ENCODE measurements at regions not wholly inside any gene's neighbourhood (a gene's known extent, or its start where the extent isn't known, plus 50 kb on each side); places are given as distances from the start of the nearest gene placed in this dataset.

- no peak overlapping the region for H3K27ac Mint-ChIP-seq
- no peak for DNase-seq (ENCODE audit: low spot score in 2 of 2)
- no peaks in the 10 kb centered on the region for H3K4me1 Mint-ChIP-seq
- no peak for ATAC-seq (ENCODE audit: low read depth)
- no peaks in the 10 kb centered on the region for H3K36me3 Mint-ChIP-seq
- H3K9me3 Mint-ChIP-seq: peaks cover 9% of the 10 kb centered on the region
- no peak overlapping the region for H3K4me3 Mint-ChIP-seq
- H3K27me3 Mint-ChIP-seq: no peaks in the 10 kb centered on the region
Measured at GRCh38 chr2:118699447-118700175, 147.8 kb downstream of the EN1 start.

GRCh38 chr2:118698564-118698963, 148.9 kb downstream of the EN1 start:
- Mint-ChIP-seq H3K27ac (no peak overlapping the region), H3K9me3 (peaks cover 7% of the 10 kb centered on the region), H3K4me3 (no peak overlapping the region), H3K36me3 (no peaks in the 10 kb centered on the region), H3K4me1 (no peaks in the 10 kb centered on the region), H3K27me3 (no peaks in the 10 kb centered on the region)
- DNase-seq (ENCODE audit: low spot score in 2 of 2) (no peak), ATAC-seq (ENCODE audit: low read depth) (no peak)

GRCh38 chr2:118697781-118698180, 149.7 kb downstream of the EN1 start:
- Mint-ChIP-seq H3K36me3 (no peaks in the 10 kb centered on the region), H3K27me3 (no peaks in the 10 kb centered on the region), H3K27ac (no peak overlapping the region), H3K4me3 (no peak overlapping the region), H3K9me3 (peaks cover 7% of the 10 kb centered on the region), H3K4me1 (no peaks in the 10 kb centered on the region)
- DNase-seq (ENCODE audit: low spot score in 2 of 2): no peak
- no peak for ATAC-seq (ENCODE audit: low read depth)

GRCh38 chr2:118696786-118697465, 150.5 kb downstream of the EN1 start:
- no peak overlapping the region for H3K27ac Mint-ChIP-seq

GRCh38 chr2:118693287-118693822, 154.1 kb downstream of the EN1 start:
- H3K4me1 Mint-ChIP-seq: no peaks in the 10 kb centered on the region
- no peak overlapping the region for H3K27ac Mint-ChIP-seq
- H3K27me3 Mint-ChIP-seq: no peaks in the 10 kb centered on the region
- H3K9me3 Mint-ChIP-seq: peaks cover 12% of the 10 kb centered on the region
- DNase-seq (ENCODE audit: low spot score in 2 of 2) (no peak), ATAC-seq (ENCODE audit: low read depth) (no peak)
- H3K4me3 Mint-ChIP-seq: no peak overlapping the region
- H3K36me3 Mint-ChIP-seq: no peaks in the 10 kb centered on the region

More at GRCh38 chr2:118696786-118697465, 150.5 kb downstream of the EN1 start:
- no peak for ATAC-seq (ENCODE audit: low read depth)
- Mint-ChIP-seq H3K9me3 (peaks cover 7% of the 10 kb centered on the region), H3K27me3 (no peaks in the 10 kb centered on the region), H3K36me3 (no peaks in the 10 kb centered on the region), H3K4me3 (no peak overlapping the region), H3K4me1 (no peaks in the 10 kb centered on the region)
- DNase-seq (ENCODE audit: low spot score in 2 of 2): no peak

GRCh38 chr2:118689874-118690273, 157.6 kb downstream of the EN1 start:
- H3K9me3 Mint-ChIP-seq: peaks cover 5% of the 10 kb centered on the region
- DNase-seq (ENCODE audit: low spot score in 2 of 2) (no peak), ATAC-seq (ENCODE audit: low read depth) (no peak)
- H3K27me3 Mint-ChIP-seq: no peaks in the 10 kb centered on the region
- H3K27ac Mint-ChIP-seq: no peak overlapping the region
- H3K36me3 Mint-ChIP-seq: no peaks in the 10 kb centered on the region
- no peaks in the 10 kb centered on the region for H3K4me1 Mint-ChIP-seq
- no peak overlapping the region for H3K4me3 Mint-ChIP-seq

GRCh38 chr2:118689456-118689855, 158.0 kb downstream of the EN1 start:
- ATAC-seq (ENCODE audit: low read depth) (no peak), DNase-seq (ENCODE audit: low spot score in 2 of 2) (no peak)
- no peak overlapping the region for H3K4me3 Mint-ChIP-seq
- no peaks in the 10 kb centered on the region for H3K27me3 Mint-ChIP-seq
- H3K9me3 Mint-ChIP-seq: peaks cover 5% of the 10 kb centered on the region
- H3K27ac Mint-ChIP-seq: no peak overlapping the region
- H3K4me1 Mint-ChIP-seq: no peaks in the 10 kb centered on the region
- H3K36me3 Mint-ChIP-seq: no peaks in the 10 kb centered on the region

- H3K36me3 Mint-ChIP-seq: no peaks in the 10 kb centered on the region
- no peak for DNase-seq (ENCODE audit: low spot score in 2 of 2)
- no peak overlapping the region for H3K4me3 Mint-ChIP-seq
- H3K9me3 Mint-ChIP-seq: peaks cover 5% of the 10 kb centered on the region
- ATAC-seq (ENCODE audit: low read depth): no peak
- H3K27me3 Mint-ChIP-seq: no peaks in the 10 kb centered on the region
- no peak overlapping the region for H3K27ac Mint-ChIP-seq
- no peaks in the 10 kb centered on the region for H3K4me1 Mint-ChIP-seq
Measured at GRCh38 chr2:118689033-118689432, 158.4 kb downstream of the EN1 start.

- no peaks in the 10 kb centered on the region for H3K27me3 Mint-ChIP-seq
- no peak overlapping the region for H3K4me3 Mint-ChIP-seq
- ATAC-seq (ENCODE audit: low read depth) (no peak), DNase-seq (ENCODE audit: low spot score in 2 of 2) (no peak)
- H3K36me3 Mint-ChIP-seq: no peaks in the 10 kb centered on the region
- H3K27ac Mint-ChIP-seq: no peak overlapping the region
- H3K4me1 Mint-ChIP-seq: no peaks in the 10 kb centered on the region
- peaks cover 5% of the 10 kb centered on the region for H3K9me3 Mint-ChIP-seq
Measured at GRCh38 chr2:118687698-118688097, 159.8 kb downstream of the EN1 start.

- Mint-ChIP-seq H3K9me3 (peaks cover 5% of the 10 kb centered on the region), H3K27ac (no peak overlapping the region), H3K4me1 (no peaks in the 10 kb centered on the region), H3K36me3 (no peaks in the 10 kb centered on the region), H3K27me3 (no peaks in the 10 kb centered on the region), H3K4me3 (no peak overlapping the region)
- DNase-seq (ENCODE audit: low spot score in 2 of 2): no peak
- no peak for ATAC-seq (ENCODE audit: low read depth)
Measured at GRCh38 chr2:118687192-118687591, 160.3 kb downstream of the EN1 start.

- DNase-seq (ENCODE audit: low spot score in 2 of 2): no peak
- Mint-ChIP-seq H3K9me3 (peaks cover 4% of the 10 kb centered on the region), H3K27ac (no peak overlapping the region), H3K4me1 (no peaks in the 10 kb centered on the region), H3K27me3 (no peaks in the 10 kb centered on the region), H3K36me3 (no peaks in the 10 kb centered on the region), H3K4me3 (no peak overlapping the region)
- ATAC-seq (ENCODE audit: low read depth): no peak
Measured at GRCh38 chr2:118686346-118686745, 161.1 kb downstream of the EN1 start.

GRCh38 chr2:118683460-118683859, 164.0 kb downstream of the EN1 start:
- Mint-ChIP-seq H3K9me3 (peaks cover under 1% of the 10 kb centered on the region), H3K36me3 (no peaks in the 10 kb centered on the region), H3K4me1 (no peaks in the 10 kb centered on the region), H3K4me3 (no peak overlapping the region), H3K27me3 (no peaks in the 10 kb centered on the region), H3K27ac (no peak overlapping the region)
- no peak for DNase-seq (ENCODE audit: low spot score in 2 of 2)
- ATAC-seq (ENCODE audit: low read depth): no peak

- Mint-ChIP-seq H3K27me3 (no peaks in the 10 kb centered on the region), H3K4me1 (no peaks in the 10 kb centered on the region), H3K36me3 (no peaks in the 10 kb centered on the region), H3K4me3 (no peak overlapping the region), H3K27ac (no peak overlapping the region), H3K9me3 (peaks cover 1% of the 10 kb centered on the region)
- DNase-seq (ENCODE audit: low spot score in 2 of 2) (no peak), ATAC-seq (ENCODE audit: low read depth) (no peak)
Measured at GRCh38 chr2:118678985-118679384, 168.5 kb downstream of the EN1 start.

GRCh38 chr2:118677546-118677945, 169.9 kb downstream of the EN1 start:
- no peak for DNase-seq (ENCODE audit: low spot score in 2 of 2)
- H3K36me3 Mint-ChIP-seq: no peaks in the 10 kb centered on the region
- no peak overlapping the region for H3K27ac Mint-ChIP-seq
- ATAC-seq (ENCODE audit: low read depth): no peak
- H3K27me3 Mint-ChIP-seq: no peaks in the 10 kb centered on the region
- no peak overlapping the region for H3K4me3 Mint-ChIP-seq
- no peaks in the 10 kb centered on the region for H3K4me1 Mint-ChIP-seq
- peaks cover 1% of the 10 kb centered on the region for H3K9me3 Mint-ChIP-seq

All from memory B cell (primary cell).